Vagina (tissue), 2 donors: ENCODE measurements at regions not wholly inside any gene's neighbourhood (a gene's known extent, or its start where the extent isn't known, plus 50 kb on each side); places are given as distances from the start of the nearest gene placed in this dataset.

Source experiments
- CTCF ChIP-seq, 3 experiments: fragments of 450-650 bp in 2 of 3; fragments of 200-600 bp in 1 of 3; sonication (generic) in 1 of 3; IDR thresholded peaks; one replicate each; pipeline ENCODE4 v1.5.1; 2017 to 2019; ENCODE audit warnings: antibody characterized with exemption in 3 of 3, mild to moderate bottlenecking in 2 of 3, moderate library complexity in 2 of 3
- POLR2A ChIP-seq, 2 donors: fragments of 450-650 bp; IDR thresholded peaks; one replicate each; pipeline ENCODE4 v1.6.1; 2017; ENCODE audit warnings: antibody characterized with exemption in 2 of 2, mild to moderate bottlenecking in 2 of 2, moderate library complexity in 2 of 2

- TF ChIP-seq CTCF (IDR thresholded peaks at IDR 0.05) (no peak), POLR2A (IDR thresholded peaks at IDR 0.05) (no peak)
These were observed 243.3 kb downstream of the ENGASE start for GRCh38 chr17:79317916-79318315.
